GM12872 (cell line): ENCODE measurements at regions not wholly inside any gene's neighbourhood (a gene's known extent, or its start where the extent isn't known, plus 50 kb on each side); places are given as distances from the start of the nearest gene placed in this dataset.

ENCODE experiments used
- CTCF ChIP-seq: IDR thresholded peaks from 3 replicates; pipeline ENCODE4 v1.5.1; 2011; ENCODE audit warnings: low read depth, mild to moderate bottlenecking, low read length, moderate library complexity; ENCODE audit not compliant: insufficient read depth

- no peak for TF ChIP-seq CTCF
Observed at GRCh38 chr10:56012101-56012500, 349.0 kb downstream of the ZWINT start.

- no peak for TF ChIP-seq CTCF
Observed at GRCh38 chr10:56003555-56003954, 357.5 kb downstream of the ZWINT start.

- TF ChIP-seq CTCF = 0 out of 3 replicates have a peak, but pooled peaks have one; percentile 9
Observed at GRCh38 chr10:55989188-55989587, 371.9 kb downstream of the ZWINT start.

GRCh38 chr10:55979203-55979602, 381.9 kb downstream of the ZWINT start:
- no peak for TF ChIP-seq CTCF

GRCh38 chr10:55966101-55966500, 395.0 kb downstream of the ZWINT start:
- no peak for TF ChIP-seq CTCF

GRCh38 chr10:55943403-55943802, 417.7 kb downstream of the ZWINT start:
- no peak for TF ChIP-seq CTCF

GRCh38 chr10:55929291-55929690, 431.8 kb downstream of the ZWINT start:
- TF ChIP-seq CTCF = no peak

GRCh38 chr10:55897490-55897921, 463.6 kb downstream of the ZWINT start:
- TF ChIP-seq CTCF = no peak
